SH-SY5Y (cell line): ENCODE measurements at regions not wholly inside any gene's neighbourhood (a gene's known extent, or its start where the extent isn't known, plus 50 kb on each side); places are given as distances from the start of the nearest gene placed in this dataset.

ENCODE experiments used
- GATA2 ChIP-seq: IDR thresholded peaks from 2 replicates; pipeline ENCODE4 v1.6.1; 2011; ENCODE audit warnings: mild to moderate bottlenecking, low read depth, low read length
- GATA3 ChIP-seq: IDR thresholded peaks from 2 replicates; pipeline ENCODE4 v1.6.1; 2011; ENCODE audit warnings: low read depth, mild to moderate bottlenecking, low read length, moderate library complexity

GRCh38 chr10:118473305-118473960 lies 122.0 kb downstream of the PRLHR start:
- peak; percentile 64 for TF ChIP-seq GATA2
- TF ChIP-seq GATA3 = no peak
